ENCODE measurements at regions not wholly inside any gene's neighbourhood (a gene's known extent, or its start where the extent isn't known, plus 50 kb on each side); places are given as distances from the start of the nearest gene placed in this dataset.

- TF ChIP-seq EZH2 (IDR thresholded peaks at IDR 0.05; ENCODE audit: low read depth) (no peak), CTCF (conservative IDR thresholded peaks at IDR 0.05) (no peak)
These were observed 247.7 kb downstream of the TFEC start for GRCh38 chr7:115782696-115783490.

All from PC-9 (cell line).